ENCODE measurements at regions not wholly inside any gene's neighbourhood (a gene's known extent, or its start where the extent isn't known, plus 50 kb on each side); places are given as distances from the start of the nearest gene placed in this dataset.
"Not testable (repeated sequence)": the region's sequence is repeated elsewhere in the genome, so short reads cannot be mapped to it uniquely, and the experiment has no call there.

GRCh38 chr1:143584508-143584907 lies 387.3 kb downstream of the FAM72C start:
- H3K27me3 Mint-ChIP-seq (ENCODE audit: insufficient read depth) = no peaks in the 10 kb centered on the region
- peaks cover 22% of the 10 kb centered on the region for H3K9me3 Mint-ChIP-seq
- H3K27ac Mint-ChIP-seq = no peak overlapping the region
- no peaks in the 10 kb centered on the region for H3K36me3 Mint-ChIP-seq (ENCODE audit: low read depth)
- no peak for DNase-seq
- no peaks in the 10 kb centered on the region for H3K4me1 Mint-ChIP-seq (ENCODE audit: low read depth)
- no peak overlapping the region for H3K4me3 Mint-ChIP-seq
- no peak for TF ChIP-seq CTCF (IDR thresholded peaks at IDR 0.05)

- no peak overlapping the region for H3K27ac Mint-ChIP-seq
- H3K27me3 Mint-ChIP-seq (ENCODE audit: insufficient read depth) = no peaks in the 10 kb centered on the region; the same call in none of the 2 replicates
These were observed 396.8 kb downstream of the FAM72C start for GRCh38 chr1:143574891-143575520.

GRCh38 chr1:143572661-143573060 lies 399.1 kb downstream of the FAM72C start:
- peaks cover 24% of the 10 kb centered on the region for H3K9me3 Mint-ChIP-seq
- H3K4me1 Mint-ChIP-seq (ENCODE audit: low read depth); DNase-seq; H3K36me3 Mint-ChIP-seq (ENCODE audit: low read depth); H3K4me3 Mint-ChIP-seq; H3K27me3 Mint-ChIP-seq (ENCODE audit: insufficient read depth); H3K27ac Mint-ChIP-seq: not testable (repeated sequence)

More at GRCh38 chr1:143574891-143575520, 396.8 kb downstream of the FAM72C start:
- no peak for DNase-seq
- H3K9me3 Mint-ChIP-seq = peaks cover 23% of the 10 kb centered on the region
- H3K36me3 Mint-ChIP-seq (ENCODE audit: low read depth) = no peaks in the 10 kb centered on the region
- no peak overlapping the region for H3K4me3 Mint-ChIP-seq
- no peaks in the 10 kb centered on the region for H3K4me1 Mint-ChIP-seq (ENCODE audit: low read depth)
- TF ChIP-seq CTCF (IDR thresholded peaks at IDR 0.05) = no peak

- H3K9me3 Mint-ChIP-seq; H3K4me1 Mint-ChIP-seq (ENCODE audit: low read depth); DNase-seq; H3K27ac Mint-ChIP-seq; H3K36me3 Mint-ChIP-seq (ENCODE audit: low read depth); H3K4me3 Mint-ChIP-seq; H3K27me3 Mint-ChIP-seq (ENCODE audit: insufficient read depth): not testable (repeated sequence)
These were observed 408.0 kb downstream of the FAM72C start for GRCh38 chr1:143563761-143564160.

- no peak for DNase-seq
- peaks cover 23% of the 10 kb centered on the region for H3K9me3 Mint-ChIP-seq
- no peaks in the 10 kb centered on the region for H3K4me1 Mint-ChIP-seq (ENCODE audit: low read depth)
- H3K27ac Mint-ChIP-seq = no peak overlapping the region
- H3K36me3 Mint-ChIP-seq (ENCODE audit: low read depth) = no peaks in the 10 kb centered on the region
- H3K27me3 Mint-ChIP-seq (ENCODE audit: insufficient read depth) = no peaks in the 10 kb centered on the region
- no peak overlapping the region for H3K4me3 Mint-ChIP-seq
- TF ChIP-seq CTCF (IDR thresholded peaks at IDR 0.05) = no peak
These were observed 418.2 kb downstream of the FAM72C start for GRCh38 chr1:143553627-143554026.

- DNase-seq; H3K4me1 Mint-ChIP-seq (ENCODE audit: low read depth); H3K4me3 Mint-ChIP-seq; H3K27ac Mint-ChIP-seq: not testable (repeated sequence)
- Mint-ChIP-seq H3K9me3 (peaks cover 24% of the 10 kb centered on the region), H3K36me3 (ENCODE audit: low read depth) (peaks cover 20% of the 10 kb centered on the region), H3K27me3 (ENCODE audit: insufficient read depth) (peaks cover 15% of the 10 kb centered on the region)
These were observed 467.1 kb downstream of the FAM72C start for GRCh38 chr1:143504703-143505102.

GRCh38 chr1:143504080-143504479 lies 467.7 kb downstream of the FAM72C start:
- Mint-ChIP-seq H3K9me3 (peaks cover 24% of the 10 kb centered on the region), H3K36me3 (ENCODE audit: low read depth) (peaks cover 20% of the 10 kb centered on the region), H3K27me3 (ENCODE audit: insufficient read depth) (peaks cover 15% of the 10 kb centered on the region)
- not testable (repeated sequence) for DNase-seq; H3K27ac Mint-ChIP-seq; H3K4me3 Mint-ChIP-seq; H3K4me1 Mint-ChIP-seq (ENCODE audit: low read depth)

- H3K4me3 Mint-ChIP-seq = not testable (repeated sequence)
These were observed 468.7 kb downstream of the FAM72C start for GRCh38 chr1:143503048-143503447.

GRCh38 chr1:143502038-143502437 lies 469.7 kb downstream of the FAM72C start:
- peaks cover 15% of the 10 kb centered on the region for H3K27me3 Mint-ChIP-seq (ENCODE audit: insufficient read depth)
- H3K27ac Mint-ChIP-seq, H3K4me3 Mint-ChIP-seq: not testable (repeated sequence)

More at GRCh38 chr1:143503048-143503447, 468.7 kb downstream of the FAM72C start:
- DNase-seq; H3K27ac Mint-ChIP-seq; H3K4me1 Mint-ChIP-seq (ENCODE audit: low read depth): not testable (repeated sequence)
- H3K36me3 Mint-ChIP-seq (ENCODE audit: low read depth) = peaks cover 20% of the 10 kb centered on the region
- H3K9me3 Mint-ChIP-seq = peaks cover 24% of the 10 kb centered on the region
- H3K27me3 Mint-ChIP-seq (ENCODE audit: insufficient read depth) = peaks cover 15% of the 10 kb centered on the region

GRCh38 chr1:143498059-143498749 lies 473.6 kb downstream of the FAM72C start:
- H3K27ac Mint-ChIP-seq; H3K4me1 Mint-ChIP-seq (ENCODE audit: low read depth); DNase-seq; H3K4me3 Mint-ChIP-seq: not testable (repeated sequence)
- H3K27me3 Mint-ChIP-seq (ENCODE audit: insufficient read depth) = peaks cover 10% of the 10 kb centered on the region
- peaks cover 17% of the 10 kb centered on the region for H3K9me3 Mint-ChIP-seq
- H3K36me3 Mint-ChIP-seq (ENCODE audit: low read depth) = peaks cover 15% of the 10 kb centered on the region

More at GRCh38 chr1:143502038-143502437, 469.7 kb downstream of the FAM72C start:
- peaks cover 20% of the 10 kb centered on the region for H3K36me3 Mint-ChIP-seq (ENCODE audit: low read depth)
- H3K9me3 Mint-ChIP-seq = peaks cover 24% of the 10 kb centered on the region
- not testable (repeated sequence) for DNase-seq; H3K4me1 Mint-ChIP-seq (ENCODE audit: low read depth)

All from HFFc6 (cell line).